ENCODE measurements at regions not wholly inside any gene's neighbourhood (a gene's known extent, or its start where the extent isn't known, plus 50 kb on each side); places are given as distances from the start of the nearest gene placed in this dataset.

GRCh38 chrX:79300856-79301255 lies 66.3 kb downstream of the ITM2A start:
- no peak for DNase-seq (ENCODE audit: low read depth in 3 of 3)

GRCh38 chrX:79290596-79290995 lies 76.5 kb downstream of the ITM2A start:
- DNase-seq (ENCODE audit: low read depth in 3 of 3) = no peak

- no peak for DNase-seq (ENCODE audit: low read depth in 3 of 3)
Measured at GRCh38 chrX:79288733-79289132, 78.4 kb downstream of the ITM2A start.

GRCh38 chrX:79287724-79288123 lies 79.4 kb downstream of the ITM2A start:
- no peak for DNase-seq (ENCODE audit: low read depth in 3 of 3)

- no peak for DNase-seq (ENCODE audit: low read depth in 3 of 3)
Measured at GRCh38 chrX:79281775-79282174, 85.4 kb downstream of the ITM2A start.

- peak; percentile 36 to 61 (median 58) for DNase-seq (ENCODE audit: low read depth in 3 of 3)
Measured at GRCh38 chrX:79270401-79270800, 96.7 kb downstream of the ITM2A start.

- DNase-seq (ENCODE audit: low read depth in 3 of 3) = no peak
Measured at GRCh38 chrX:79268788-79269187, 98.3 kb downstream of the ITM2A start.

GRCh38 chrX:79266702-79267101 lies 100.4 kb downstream of the ITM2A start:
- no peak for DNase-seq (ENCODE audit: low read depth in 3 of 3)

- no peak for DNase-seq (ENCODE audit: low read depth in 3 of 3)
Measured at GRCh38 chrX:79263550-79263949, 103.6 kb downstream of the ITM2A start.

- peak in 2 of 3 donors; percentile 20 to 39 for DNase-seq (ENCODE audit: low read depth in 3 of 3)
Measured at GRCh38 chrX:79259073-79259689, 108.0 kb downstream of the ITM2A start.

- no peak for DNase-seq (ENCODE audit: low read depth in 3 of 3)
Measured at GRCh38 chrX:79243691-79244090, 99.2 kb downstream of the GPR174 start.

- DNase-seq (ENCODE audit: low read depth in 3 of 3) = no peak
Measured at GRCh38 chrX:79235899-79236298, 91.4 kb downstream of the GPR174 start.

- DNase-seq (ENCODE audit: low read depth in 3 of 3) = no peak
Measured at GRCh38 chrX:79231662-79232061, 87.2 kb downstream of the GPR174 start.

Measured in stimulated activated CD4-positive, alpha-beta T cell treated with anti-CD3 and anti-CD28 coated beads, TNF-alpha, amount 100 ng/mL, for 48 hours (primary cell).